CD4-positive, alpha-beta T cell treated with Interleukin-1 beta for 1 hour (primary cell): ENCODE measurements at regions not wholly inside any gene's neighbourhood (a gene's known extent, or its start where the extent isn't known, plus 50 kb on each side); places are given as distances from the start of the nearest gene placed in this dataset.

Experiments used
- DNase-seq, 2 donors: peaks; one replicate each; pipeline ENCODE4 v3.0.0-alpha.2; 2020 to 2022

GRCh38 chr14:101380512-101380911 lies 180.8 kb upstream of the DIO3 start:
- DNase-seq = no peak

- DNase-seq = no peak
These were observed 180.4 kb upstream of the DIO3 start for GRCh38 chr14:101380940-101381339.

GRCh38 chr14:101383737-101384338 lies 177.5 kb upstream of the DIO3 start:
- DNase-seq = no peak

- DNase-seq = no peak
These were observed 166.9 kb upstream of the DIO3 start for GRCh38 chr14:101394374-101394773.

- DNase-seq = no peak
These were observed 165.5 kb upstream of the DIO3 start for GRCh38 chr14:101395779-101396178.

GRCh38 chr14:101397206-101397605 lies 164.1 kb upstream of the DIO3 start:
- DNase-seq = no peak

GRCh38 chr14:101398011-101398410 lies 163.3 kb upstream of the DIO3 start:
- DNase-seq = no peak

- DNase-seq = no peak
These were observed 161.4 kb upstream of the DIO3 start for GRCh38 chr14:101399737-101400517.

- no peak for DNase-seq
These were observed 160.5 kb upstream of the DIO3 start for GRCh38 chr14:101400830-101401229.

GRCh38 chr14:101402936-101403660 lies 158.2 kb upstream of the DIO3 start:
- no peak for DNase-seq

- no peak for DNase-seq
These were observed 156.7 kb upstream of the DIO3 start for GRCh38 chr14:101404426-101405170.

GRCh38 chr14:101405171-101405883 lies 156.0 kb upstream of the DIO3 start:
- no peak for DNase-seq

- no peak for DNase-seq
These were observed 154.4 kb upstream of the DIO3 start for GRCh38 chr14:101406921-101407320.

- no peak for DNase-seq
These were observed 154.0 kb upstream of the DIO3 start for GRCh38 chr14:101407328-101407727.

- no peak for DNase-seq
These were observed 153.0 kb upstream of the DIO3 start for GRCh38 chr14:101408077-101408831.

- no peak for DNase-seq
These were observed 152.2 kb upstream of the DIO3 start for GRCh38 chr14:101409006-101409543.

GRCh38 chr14:101410126-101410525 lies 151.2 kb upstream of the DIO3 start:
- DNase-seq = no peak

GRCh38 chr14:101411151-101411550 lies 150.1 kb upstream of the DIO3 start:
- DNase-seq = no peak

- no peak for DNase-seq
These were observed 149.5 kb upstream of the DIO3 start for GRCh38 chr14:101411779-101412178.

- no peak for DNase-seq
These were observed 148.6 kb upstream of the DIO3 start for GRCh38 chr14:101412739-101413138.

GRCh38 chr14:101417434-101417833 lies 143.9 kb upstream of the DIO3 start:
- DNase-seq = no peak

- no peak for DNase-seq
These were observed 142.7 kb upstream of the DIO3 start for GRCh38 chr14:101418601-101419000.
